ENCODE measurements at regions not wholly inside any gene's neighbourhood (a gene's known extent, or its start where the extent isn't known, plus 50 kb on each side); places are given as distances from the start of the nearest gene placed in this dataset.

DNA sequence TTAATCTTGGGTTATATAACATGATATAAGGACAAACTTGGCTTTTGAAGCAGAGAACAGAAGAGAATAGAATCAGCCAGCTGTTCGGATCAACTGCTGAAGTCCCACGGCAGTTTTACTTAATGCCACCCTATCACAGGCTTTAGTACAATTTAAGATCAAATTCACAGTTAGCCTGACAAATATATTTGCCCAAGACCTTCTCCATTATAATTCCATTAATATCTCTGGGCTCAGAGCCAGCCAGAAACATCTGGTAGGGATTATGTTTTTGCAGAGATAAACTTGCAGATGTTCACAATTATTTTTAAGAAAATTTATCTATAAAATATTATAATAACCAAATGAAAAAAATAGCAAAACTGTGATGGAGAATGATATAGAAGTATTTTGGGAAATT lies 381.4 kb downstream of the RAD51AP2 start:
- TF ChIP-seq CTCF (IDR thresholded peaks at IDR 0.05) (no peak), POLR2AphosphoS5 (IDR thresholded peaks at IDR 0.05) (no peak)

Measured in stomach (tissue), 4 donors.